ENCODE measurements at regions not wholly inside any gene's neighbourhood (a gene's known extent, or its start where the extent isn't known, plus 50 kb on each side); places are given as distances from the start of the nearest gene placed in this dataset.
A peak's percentile ranks its signal among the peaks of the same experiment; 100 is the strongest.

- TF ChIP-seq CTCF (conservative IDR thresholded peaks at IDR 0.05; ENCODE audit: low read depth, low read length) = no peak
- no peak for DNase-seq (ENCODE audit: low read depth)
- H3K4me3 ChIP-seq (ENCODE audit: low read depth, low read length) = no peak overlapping the region
Observed at GRCh38 chr7:47154791-47155190, 427.1 kb downstream of the TNS3 start.

- no peak for TF ChIP-seq CTCF (conservative IDR thresholded peaks at IDR 0.05; ENCODE audit: low read depth, low read length)
- peak; percentile 39 for DNase-seq (ENCODE audit: low read depth)
- H3K4me3 ChIP-seq (ENCODE audit: low read depth, low read length) = no peak overlapping the region
Observed at GRCh38 chr7:47153576-47153975, 428.3 kb downstream of the TNS3 start.

GRCh38 chr7:47153058-47153457, 428.9 kb downstream of the TNS3 start:
- H3K4me3 ChIP-seq (ENCODE audit: low read depth, low read length) = no peak overlapping the region
- DNase-seq (ENCODE audit: low read depth) = peak; percentile 98
- no peak for TF ChIP-seq CTCF (conservative IDR thresholded peaks at IDR 0.05; ENCODE audit: low read depth, low read length)

GRCh38 chr7:47152307-47152706, 429.6 kb downstream of the TNS3 start:
- TF ChIP-seq CTCF (conservative IDR thresholded peaks at IDR 0.05; ENCODE audit: low read depth, low read length) = no peak

GRCh38 chr7:47150497-47151260, 431.2 kb downstream of the TNS3 start:
- TF ChIP-seq CTCF (conservative IDR thresholded peaks at IDR 0.05; ENCODE audit: low read depth, low read length) = no peak
- no peak for DNase-seq (ENCODE audit: low read depth)
- no peak overlapping the region for H3K4me3 ChIP-seq (ENCODE audit: low read depth, low read length)

More at GRCh38 chr7:47152307-47152706, 429.6 kb downstream of the TNS3 start:
- no peak for DNase-seq (ENCODE audit: low read depth)
- no peak overlapping the region for H3K4me3 ChIP-seq (ENCODE audit: low read depth, low read length)

- no peak for DNase-seq (ENCODE audit: low read depth)
- no peak overlapping the region for H3K4me3 ChIP-seq (ENCODE audit: low read depth, low read length)
- TF ChIP-seq CTCF (conservative IDR thresholded peaks at IDR 0.05; ENCODE audit: low read depth, low read length) = no peak
Observed at GRCh38 chr7:47149971-47150370, 431.9 kb downstream of the TNS3 start.
